ENCODE measurements at regions not wholly inside any gene's neighbourhood (a gene's known extent, or its start where the extent isn't known, plus 50 kb on each side); places are given as distances from the start of the nearest gene placed in this dataset.

- no peak for TF ChIP-seq CTCF (conservative IDR thresholded peaks at IDR 0.05; ENCODE audit: control insufficient read depth, insufficient read depth, low read depth, low read length)
- H3K4me3 ChIP-seq (ENCODE audit: control insufficient read depth, low read depth, low read length): no peak overlapping the region
- no peak for DNase-seq (ENCODE audit: low read depth)
Observed at GRCh38 chr10:108411206-108411605, 1246.7 kb upstream of the SORCS1 start.

GRCh38 chr10:108410236-108410635 is 1245.7 kb upstream of the SORCS1 start:
- H3K4me3 ChIP-seq (ENCODE audit: control insufficient read depth, low read depth, low read length): no peak overlapping the region
- TF ChIP-seq CTCF (conservative IDR thresholded peaks at IDR 0.05; ENCODE audit: control insufficient read depth, insufficient read depth, low read depth, low read length): no peak
- DNase-seq (ENCODE audit: low read depth): no peak

- TF ChIP-seq CTCF (conservative IDR thresholded peaks at IDR 0.05; ENCODE audit: control insufficient read depth, insufficient read depth, low read depth, low read length): no peak
- H3K4me3 ChIP-seq (ENCODE audit: control insufficient read depth, low read depth, low read length): no peak overlapping the region
- no peak for DNase-seq (ENCODE audit: low read depth)
Observed at GRCh38 chr10:108409306-108409705, 1244.8 kb upstream of the SORCS1 start.

- DNase-seq (ENCODE audit: low read depth): no peak
- TF ChIP-seq CTCF (conservative IDR thresholded peaks at IDR 0.05; ENCODE audit: control insufficient read depth, insufficient read depth, low read depth, low read length): no peak
- H3K4me3 ChIP-seq (ENCODE audit: control insufficient read depth, low read depth, low read length): no peak overlapping the region
Observed at GRCh38 chr10:108404155-108404554, 1239.6 kb upstream of the SORCS1 start.

- no peak overlapping the region for H3K4me3 ChIP-seq (ENCODE audit: control insufficient read depth, low read depth, low read length)
- TF ChIP-seq CTCF (conservative IDR thresholded peaks at IDR 0.05; ENCODE audit: control insufficient read depth, insufficient read depth, low read depth, low read length): no peak
- no peak for DNase-seq (ENCODE audit: low read depth)
Observed at GRCh38 chr10:108399465-108399864, 1235.0 kb upstream of the SORCS1 start.

GRCh38 chr10:108393089-108393488 is 1228.6 kb upstream of the SORCS1 start:
- H3K4me3 ChIP-seq (ENCODE audit: control insufficient read depth, low read depth, low read length): no peak overlapping the region
- DNase-seq (ENCODE audit: low read depth): peak; percentile 78
- no peak for TF ChIP-seq CTCF (conservative IDR thresholded peaks at IDR 0.05; ENCODE audit: control insufficient read depth, insufficient read depth, low read depth, low read length)

- H3K4me3 ChIP-seq (ENCODE audit: control insufficient read depth, low read depth, low read length): no peak overlapping the region
- peak; percentile 70 for DNase-seq (ENCODE audit: low read depth)
- no peak for TF ChIP-seq CTCF (conservative IDR thresholded peaks at IDR 0.05; ENCODE audit: control insufficient read depth, insufficient read depth, low read depth, low read length)
Observed at GRCh38 chr10:108392286-108392685, 1227.8 kb upstream of the SORCS1 start.

Data from fibroblast of mammary gland (primary cell).